HG03432 (cell line): ENCODE measurements at regions not wholly inside any gene's neighbourhood (a gene's known extent, or its start where the extent isn't known, plus 50 kb on each side); places are given as distances from the start of the nearest gene placed in this dataset.

Source experiments
- ATAC-seq: cut with Tn5 transposase; IDR thresholded peaks from one replicate; pipeline ENCODE4 v1.9.1; 2021; ENCODE audit warnings: mild to moderate bottlenecking, moderate library complexity; ENCODE audit not compliant: unreplicated experiment

GRCh38 chr3:109897734-109898133, 560.4 kb upstream of the DPPA4 start:
- ATAC-seq = no peak

DNA sequence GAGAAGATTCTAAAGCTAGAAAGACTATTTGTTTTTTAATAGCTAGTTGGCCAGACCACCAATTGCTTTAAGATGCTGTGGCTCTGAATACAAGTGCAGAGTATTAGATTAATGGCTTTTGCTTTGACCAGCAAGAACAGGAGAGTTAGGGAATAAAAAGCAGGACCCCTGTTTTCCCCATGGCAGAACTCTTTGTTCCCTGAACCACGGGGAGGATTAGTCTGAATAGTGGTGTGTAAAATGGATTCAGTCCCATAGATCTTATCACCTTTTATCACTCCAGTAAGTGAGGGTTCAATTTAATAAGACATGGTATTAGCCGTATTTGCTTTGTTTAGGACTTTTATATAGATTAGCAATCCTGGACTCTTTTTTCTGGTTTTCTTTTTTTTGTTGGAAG, 562.6 kb upstream of the DPPA4 start:
- ATAC-seq = no peak

DNA sequence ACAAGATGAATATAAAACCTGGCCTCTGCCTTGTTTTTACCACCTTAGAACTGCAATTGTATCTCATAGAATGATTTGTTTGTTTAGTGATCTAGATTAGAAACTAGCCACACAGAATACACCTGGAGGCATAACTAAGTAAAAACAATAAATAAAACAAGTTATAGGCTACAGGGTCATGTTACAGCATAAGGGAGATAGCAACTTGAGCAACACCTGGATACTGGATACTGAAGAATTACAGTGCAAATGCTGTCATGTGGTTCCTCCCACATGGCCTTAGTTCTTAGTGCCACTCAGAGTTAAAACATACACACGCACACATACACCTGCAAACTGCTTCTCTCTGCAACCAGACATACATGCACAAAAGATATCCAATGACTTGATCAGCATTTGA, 563.4 kb upstream of the DPPA4 start:
- ATAC-seq = no peak

GRCh38 chr3:109902549-109902948, 565.2 kb upstream of the DPPA4 start:
- ATAC-seq = no peak

GRCh38 chr3:109903100-109903499, 565.8 kb upstream of the DPPA4 start:
- no peak for ATAC-seq

GRCh38 chr3:109910772-109911171, 573.4 kb upstream of the DPPA4 start:
- ATAC-seq = no peak

GRCh38 chr3:109918740-109919139, 581.4 kb upstream of the DPPA4 start:
- ATAC-seq = peak; percentile 71

DNA sequence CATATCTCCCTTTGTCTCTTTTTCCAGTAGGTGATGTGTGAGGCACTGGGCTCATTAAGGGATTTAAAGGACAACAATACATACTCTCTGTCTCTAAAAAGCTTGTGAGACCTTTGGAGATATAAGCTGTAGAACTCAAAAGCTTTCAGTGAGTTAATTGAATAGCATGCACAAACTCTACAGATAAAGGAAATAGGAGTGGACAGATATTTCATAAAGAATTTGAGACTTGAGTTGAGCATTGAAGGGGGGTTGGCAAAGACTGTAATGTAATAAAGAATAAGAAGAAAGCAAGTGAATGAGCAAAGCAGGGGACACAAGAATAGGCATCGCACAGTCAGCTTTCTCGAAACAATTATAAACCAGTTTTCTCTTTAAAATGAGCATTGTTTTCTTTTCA, 583.4 kb upstream of the DPPA4 start:
- no peak for ATAC-seq

GRCh38 chr3:109921509-109921908, 584.2 kb upstream of the DPPA4 start:
- ATAC-seq = no peak

DNA sequence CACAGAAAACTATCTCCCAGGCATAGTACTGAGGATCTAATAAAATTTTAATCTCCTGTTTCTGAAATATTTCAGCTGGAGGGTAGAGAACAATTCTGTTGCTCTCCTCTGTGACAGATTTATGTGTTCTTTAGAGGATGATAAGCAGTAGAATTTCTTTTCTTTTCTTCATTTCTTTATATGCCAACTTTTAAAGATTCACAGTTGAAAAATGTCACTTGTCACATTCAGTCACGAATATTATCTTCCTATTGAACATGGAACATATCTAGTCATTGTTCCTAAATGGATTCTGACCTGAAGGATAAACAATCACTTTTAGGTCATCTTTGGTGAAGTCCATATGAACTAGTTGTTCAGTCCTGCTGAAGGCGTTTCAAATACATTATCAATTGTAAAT, 585.5 kb upstream of the DPPA4 start:
- ATAC-seq = no peak

GRCh38 chr3:109923431-109923830, 586.1 kb upstream of the DPPA4 start:
- no peak for ATAC-seq

DNA sequence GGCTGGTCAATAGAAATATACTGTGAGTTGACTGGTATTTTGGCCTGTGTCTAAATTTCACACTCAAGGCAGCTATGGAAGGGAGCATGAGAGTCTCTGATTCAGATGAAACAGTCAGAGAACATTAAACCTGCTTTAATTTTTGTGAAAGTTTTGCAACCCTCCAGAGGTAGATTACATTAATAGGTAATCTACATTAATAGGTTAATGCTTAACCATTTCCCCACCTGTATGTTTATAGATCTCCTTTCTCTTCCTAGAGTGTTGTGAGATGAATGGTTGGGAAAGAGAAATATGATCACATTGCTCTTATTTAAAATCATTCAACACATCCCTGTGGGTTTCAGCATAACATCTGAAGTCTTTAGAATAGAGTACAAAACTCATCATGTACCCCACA, 586.9 kb upstream of the DPPA4 start:
- ATAC-seq = no peak

DNA sequence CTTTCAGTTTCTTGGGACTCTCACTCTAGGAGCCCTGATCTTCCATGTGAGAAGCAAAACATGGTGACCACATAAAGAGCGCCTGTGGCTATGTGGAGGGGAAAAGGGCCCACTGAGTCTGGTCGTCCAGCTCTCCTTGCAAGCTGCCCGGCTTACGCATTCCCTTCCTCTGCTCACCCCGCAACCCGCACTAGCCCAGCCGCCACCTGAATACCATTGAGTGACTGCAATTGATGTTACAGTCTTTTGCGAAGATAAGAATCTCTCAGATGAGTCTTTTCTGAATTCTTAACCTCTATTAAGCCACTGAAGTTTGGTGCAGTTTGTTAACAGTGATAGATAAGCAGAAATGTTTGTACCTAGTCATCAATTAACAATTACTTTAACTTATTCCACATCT, 589.0 kb upstream of the DPPA4 start:
- ATAC-seq = no peak

DNA sequence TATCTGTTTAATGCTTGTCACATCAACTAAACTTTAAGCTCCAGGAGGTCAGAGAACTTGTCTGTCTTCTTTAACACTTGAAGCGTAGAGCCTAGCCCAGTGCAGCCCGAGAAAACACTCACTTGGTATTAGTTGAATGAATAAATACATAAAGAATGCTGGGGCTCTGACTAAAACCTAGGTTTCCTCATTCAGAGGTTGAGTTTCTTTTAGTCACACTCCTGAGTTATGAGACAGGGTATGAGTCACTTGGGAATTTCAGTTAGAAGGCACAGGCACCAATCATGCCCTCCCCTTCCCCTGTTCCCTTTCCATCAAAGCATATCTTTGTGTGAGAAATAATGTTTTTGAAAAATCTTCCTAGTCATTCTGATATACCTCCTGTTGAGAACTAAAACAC, 589.8 kb upstream of the DPPA4 start:
- ATAC-seq = peak; percentile 81

DNA sequence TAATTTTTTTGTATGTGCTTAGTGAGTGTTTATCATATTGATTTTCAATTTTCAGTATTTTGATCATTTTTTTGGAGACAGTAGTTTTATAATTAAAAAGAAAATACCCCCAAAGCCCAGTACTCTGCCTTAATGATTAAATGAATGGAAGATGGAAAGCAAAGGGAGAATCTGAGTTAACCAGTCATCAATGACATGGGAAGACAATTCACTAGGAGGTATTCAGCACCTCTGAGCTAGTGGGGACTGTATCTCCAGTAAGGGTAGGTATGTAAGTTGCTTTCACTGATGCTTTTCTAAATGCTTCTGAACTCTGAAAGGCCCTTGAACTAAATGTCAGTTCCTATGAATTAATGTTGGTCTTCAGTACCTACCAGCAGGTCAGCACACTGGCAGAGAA, 590.4 kb upstream of the DPPA4 start:
- ATAC-seq = no peak

- ATAC-seq = no peak
Measured at GRCh38 chr3:109930582-109930981, 593.2 kb upstream of the DPPA4 start.

GRCh38 chr3:109933576-109933975, 596.2 kb upstream of the DPPA4 start:
- no peak for ATAC-seq

- ATAC-seq = no peak
Measured at GRCh38 chr3:109939817-109940216, 602.5 kb upstream of the DPPA4 start.

- ATAC-seq = no peak
Measured at GRCh38 chr3:109943181-109943580, 605.8 kb upstream of the DPPA4 start.

DNA sequence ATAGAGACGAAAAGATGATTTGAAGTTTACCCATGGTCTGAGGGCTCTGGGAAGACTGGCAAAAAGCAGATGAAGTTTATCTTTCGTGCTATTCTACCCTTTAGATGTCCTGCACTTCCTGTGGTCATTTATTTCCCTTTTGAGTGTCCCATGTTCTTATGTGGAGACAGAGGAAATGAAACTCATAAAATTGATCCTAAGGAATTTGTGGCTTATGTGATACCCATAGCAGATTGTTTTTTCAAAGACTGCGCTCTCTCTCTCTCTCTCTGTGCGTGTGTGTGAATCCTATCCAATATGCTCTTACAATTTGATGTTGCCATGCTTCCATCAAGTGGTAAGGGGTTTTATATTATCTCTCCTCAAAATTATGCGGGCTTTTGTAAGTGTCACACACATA, 607.5 kb upstream of the DPPA4 start:
- ATAC-seq = no peak

- no peak for ATAC-seq
Measured at GRCh38 chr3:109952924-109953323, 615.6 kb upstream of the DPPA4 start.

- no peak for ATAC-seq
Measured at GRCh38 chr3:109963831-109964230, 626.5 kb upstream of the DPPA4 start.

- ATAC-seq = no peak
Measured at GRCh38 chr3:109973733-109974132, 636.4 kb upstream of the DPPA4 start.

DNA sequence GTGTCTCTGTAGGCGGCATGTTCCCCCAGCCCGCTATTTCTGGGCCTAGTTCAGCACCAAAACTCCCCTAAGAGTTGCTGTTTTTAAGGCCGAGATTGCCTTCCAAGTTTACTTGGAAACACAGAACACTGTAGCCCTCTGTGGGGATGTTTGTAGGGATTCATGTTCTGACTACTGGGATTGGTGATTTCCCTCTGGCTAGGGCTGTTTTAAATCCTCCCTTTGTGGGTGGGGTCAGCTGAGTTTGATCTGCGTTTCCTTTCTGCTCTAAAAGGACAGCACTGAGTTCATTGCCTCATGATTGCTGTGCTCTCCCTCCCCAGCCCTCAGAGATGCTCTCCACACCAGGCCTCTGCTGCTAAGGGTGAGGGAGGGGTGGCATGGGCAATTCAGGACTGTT, 640.6 kb upstream of the DPPA4 start:
- no peak for ATAC-seq
